ENCODE measurements at regions not wholly inside any gene's neighbourhood (a gene's known extent, or its start where the extent isn't known, plus 50 kb on each side); places are given as distances from the start of the nearest gene placed in this dataset.
"Not testable (repeated sequence)": the region's sequence is repeated elsewhere in the genome, so short reads cannot be mapped to it uniquely, and the experiment has no call there.

- no peak for DNase-seq (ENCODE audit: low read depth)
Observed at GRCh38 chr5:125950012-125950615, 473.1 kb upstream of the GRAMD2B start.

GRCh38 chr5:125961150-125961549, 462.1 kb upstream of the GRAMD2B start:
- DNase-seq (ENCODE audit: low read depth) = no peak

- no peak for DNase-seq (ENCODE audit: low read depth)
Observed at GRCh38 chr5:125965577-125965976, 457.6 kb upstream of the GRAMD2B start.

- no peak for DNase-seq (ENCODE audit: low read depth)
Observed at GRCh38 chr5:125967576-125967975, 455.6 kb upstream of the GRAMD2B start.

GRCh38 chr5:125969011-125969813, 454.0 kb upstream of the GRAMD2B start:
- no peak for DNase-seq (ENCODE audit: low read depth)

- DNase-seq (ENCODE audit: low read depth) = no peak
Observed at GRCh38 chr5:125969814-125970171, 453.4 kb upstream of the GRAMD2B start.

GRCh38 chr5:125970631-125971307, 452.4 kb upstream of the GRAMD2B start:
- no peak for DNase-seq (ENCODE audit: low read depth)

- no peak for DNase-seq (ENCODE audit: low read depth)
Observed at GRCh38 chr5:125972706-125973105, 450.5 kb upstream of the GRAMD2B start.

- no peak for DNase-seq (ENCODE audit: low read depth)
Observed at GRCh38 chr5:125974679-125975078, 448.5 kb upstream of the GRAMD2B start.

GRCh38 chr5:125976421-125977000, 446.7 kb upstream of the GRAMD2B start:
- no peak for DNase-seq (ENCODE audit: low read depth)

- no peak for DNase-seq (ENCODE audit: low read depth)
Observed at GRCh38 chr5:125978015-125978414, 445.2 kb upstream of the GRAMD2B start.

GRCh38 chr5:125979636-125980035, 443.6 kb upstream of the GRAMD2B start:
- DNase-seq (ENCODE audit: low read depth) = no peak

- no peak for DNase-seq (ENCODE audit: low read depth)
Observed at GRCh38 chr5:125981016-125981415, 442.2 kb upstream of the GRAMD2B start.

GRCh38 chr5:125987677-125988255, 435.4 kb upstream of the GRAMD2B start:
- no peak for DNase-seq (ENCODE audit: low read depth)

GRCh38 chr5:125992050-125992449, 431.2 kb upstream of the GRAMD2B start:
- DNase-seq (ENCODE audit: low read depth) = no peak

- DNase-seq (ENCODE audit: low read depth) = not testable (repeated sequence)
Observed at GRCh38 chr5:125999271-126000030, 423.8 kb upstream of the GRAMD2B start.

GRCh38 chr5:126000507-126000906, 422.7 kb upstream of the GRAMD2B start:
- no peak for DNase-seq (ENCODE audit: low read depth)

GRCh38 chr5:126002222-126002897, 420.8 kb upstream of the GRAMD2B start:
- peak; percentile 95 for DNase-seq (ENCODE audit: low read depth)

GRCh38 chr5:126003309-126003708, 419.9 kb upstream of the GRAMD2B start:
- peak; percentile 89 for DNase-seq (ENCODE audit: low read depth)

GRCh38 chr5:126004636-126005035, 418.6 kb upstream of the GRAMD2B start:
- no peak for DNase-seq (ENCODE audit: low read depth)

GRCh38 chr5:126007841-126008240, 415.4 kb upstream of the GRAMD2B start:
- no peak for DNase-seq (ENCODE audit: low read depth)

Measured in fibroblast of the conjunctiva (primary cell).